ENCODE measurements at regions not wholly inside any gene's neighbourhood (a gene's known extent, or its start where the extent isn't known, plus 50 kb on each side); places are given as distances from the start of the nearest gene placed in this dataset.

- no peak for DNase-seq
Measured at GRCh38 chr2:41504532-41504931, 543.3 kb upstream of the PKDCC start.

- DNase-seq: no peak
Measured at GRCh38 chr2:41510108-41510507, 537.7 kb upstream of the PKDCC start.

GRCh38 chr2:41521211-41521610 is 526.6 kb upstream of the PKDCC start:
- DNase-seq: peak; percentile 56

GRCh38 chr2:41527525-41528323 is 520.1 kb upstream of the PKDCC start:
- DNase-seq: no peak

GRCh38 chr2:41535575-41535974 is 512.2 kb upstream of the PKDCC start:
- no peak for DNase-seq

- no peak for DNase-seq
Measured at GRCh38 chr2:41540272-41540998, 507.4 kb upstream of the PKDCC start.

- DNase-seq: no peak
Measured at GRCh38 chr2:41543726-41544125, 504.1 kb upstream of the PKDCC start.

- no peak for DNase-seq
Measured at GRCh38 chr2:41544709-41545108, 503.1 kb upstream of the PKDCC start.

GRCh38 chr2:41546031-41546430 is 501.8 kb upstream of the PKDCC start:
- no peak for DNase-seq

- no peak for DNase-seq
Measured at GRCh38 chr2:41568648-41569047, 479.2 kb upstream of the PKDCC start.

- no peak for DNase-seq
Measured at GRCh38 chr2:41572154-41572553, 475.7 kb upstream of the PKDCC start.

- DNase-seq: no peak
Measured at GRCh38 chr2:41576423-41576822, 471.4 kb upstream of the PKDCC start.

GRCh38 chr2:41579806-41580205 is 468.0 kb upstream of the PKDCC start:
- DNase-seq: no peak

GRCh38 chr2:41580806-41581205 is 467.0 kb upstream of the PKDCC start:
- DNase-seq: no peak

GRCh38 chr2:41595240-41595639 is 452.6 kb upstream of the PKDCC start:
- no peak for DNase-seq

- DNase-seq: no peak
Measured at GRCh38 chr2:41597680-41598079, 450.1 kb upstream of the PKDCC start.

GRCh38 chr2:41598161-41598894 is 449.5 kb upstream of the PKDCC start:
- no peak for DNase-seq

GRCh38 chr2:41600460-41600859 is 447.4 kb upstream of the PKDCC start:
- no peak for DNase-seq

GRCh38 chr2:41602341-41602740 is 445.5 kb upstream of the PKDCC start:
- no peak for DNase-seq

- no peak for DNase-seq
Measured at GRCh38 chr2:41605311-41605710, 442.5 kb upstream of the PKDCC start.

- no peak for DNase-seq
Measured at GRCh38 chr2:41605914-41606313, 441.9 kb upstream of the PKDCC start.

GRCh38 chr2:41610501-41611190 is 437.2 kb upstream of the PKDCC start:
- DNase-seq: peak; percentile 85

GRCh38 chr2:41618754-41619153 is 429.1 kb upstream of the PKDCC start:
- DNase-seq: no peak
